Choroid plexus epithelial cell (primary cell): ENCODE measurements at regions not wholly inside any gene's neighbourhood (a gene's known extent, or its start where the extent isn't known, plus 50 kb on each side); places are given as distances from the start of the nearest gene placed in this dataset.
A peak's percentile ranks its signal among the peaks of the same experiment; 100 is the strongest.
"Not testable (repeated sequence)": the region's sequence is repeated elsewhere in the genome, so short reads cannot be mapped to it uniquely, and the experiment has no call there.

Source experiments
- DNase-seq: peaks from one replicate; pipeline ENCODE4 v3.0.0-alpha.2; 2010; ENCODE audit warnings: low read depth
- H3K4me3 ChIP-seq: 2 replicates; pipeline ENCODE4 v1.5.1; 2011; ENCODE audit warnings: low read depth, mild to moderate bottlenecking, control low read depth, low read length, moderate library complexity
- TF ChIP-seq, protein P1 (sequence below): conservative IDR thresholded peaks from 2 replicates; pipeline ENCODE4 v1.5.1; 2011; ENCODE audit warnings: low read depth, mild to moderate bottlenecking, control low read depth, inconsistent platforms, low read length, moderate library complexity

GRCh38 chr1:20411196-20411980, 74.6 kb downstream of the CAMK2N1 start:
- H3K4me3 ChIP-seq = no peak overlapping the region
- TF ChIP-seq, protein P1, sequence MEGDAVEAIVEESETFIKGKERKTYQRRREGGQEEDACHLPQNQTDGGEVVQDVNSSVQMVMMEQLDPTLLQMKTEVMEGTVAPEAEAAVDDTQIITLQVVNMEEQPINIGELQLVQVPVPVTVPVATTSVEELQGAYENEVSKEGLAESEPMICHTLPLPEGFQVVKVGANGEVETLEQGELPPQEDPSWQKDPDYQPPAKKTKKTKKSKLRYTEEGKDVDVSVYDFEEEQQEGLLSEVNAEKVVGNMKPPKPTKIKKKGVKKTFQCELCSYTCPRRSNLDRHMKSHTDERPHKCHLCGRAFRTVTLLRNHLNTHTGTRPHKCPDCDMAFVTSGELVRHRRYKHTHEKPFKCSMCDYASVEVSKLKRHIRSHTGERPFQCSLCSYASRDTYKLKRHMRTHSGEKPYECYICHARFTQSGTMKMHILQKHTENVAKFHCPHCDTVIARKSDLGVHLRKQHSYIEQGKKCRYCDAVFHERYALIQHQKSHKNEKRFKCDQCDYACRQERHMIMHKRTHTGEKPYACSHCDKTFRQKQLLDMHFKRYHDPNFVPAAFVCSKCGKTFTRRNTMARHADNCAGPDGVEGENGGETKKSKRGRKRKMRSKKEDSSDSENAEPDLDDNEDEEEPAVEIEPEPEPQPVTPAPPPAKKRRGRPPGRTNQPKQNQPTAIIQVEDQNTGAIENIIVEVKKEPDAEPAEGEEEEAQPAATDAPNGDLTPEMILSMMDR = no peak
- DNase-seq = peak; percentile 80

GRCh38 chr1:20410503-20410902, 75.5 kb downstream of the CAMK2N1 start:
- DNase-seq = peak; percentile 16
- no peak overlapping the region for H3K4me3 ChIP-seq
- TF ChIP-seq, protein P1 = no peak

GRCh38 chr1:20409971-20410370, 76.0 kb downstream of the CAMK2N1 start:
- DNase-seq = no peak
- H3K4me3 ChIP-seq = no peak overlapping the region
- TF ChIP-seq, protein P1 = no peak

GRCh38 chr1:20409012-20409411, 77.0 kb downstream of the CAMK2N1 start:
- TF ChIP-seq, protein P1 = no peak
- no peak for DNase-seq
- no peak overlapping the region for H3K4me3 ChIP-seq

- DNase-seq, H3K4me3 ChIP-seq: not testable (repeated sequence)
Observed at GRCh38 chr1:20408133-20408650, 77.8 kb downstream of the CAMK2N1 start.

DNA sequence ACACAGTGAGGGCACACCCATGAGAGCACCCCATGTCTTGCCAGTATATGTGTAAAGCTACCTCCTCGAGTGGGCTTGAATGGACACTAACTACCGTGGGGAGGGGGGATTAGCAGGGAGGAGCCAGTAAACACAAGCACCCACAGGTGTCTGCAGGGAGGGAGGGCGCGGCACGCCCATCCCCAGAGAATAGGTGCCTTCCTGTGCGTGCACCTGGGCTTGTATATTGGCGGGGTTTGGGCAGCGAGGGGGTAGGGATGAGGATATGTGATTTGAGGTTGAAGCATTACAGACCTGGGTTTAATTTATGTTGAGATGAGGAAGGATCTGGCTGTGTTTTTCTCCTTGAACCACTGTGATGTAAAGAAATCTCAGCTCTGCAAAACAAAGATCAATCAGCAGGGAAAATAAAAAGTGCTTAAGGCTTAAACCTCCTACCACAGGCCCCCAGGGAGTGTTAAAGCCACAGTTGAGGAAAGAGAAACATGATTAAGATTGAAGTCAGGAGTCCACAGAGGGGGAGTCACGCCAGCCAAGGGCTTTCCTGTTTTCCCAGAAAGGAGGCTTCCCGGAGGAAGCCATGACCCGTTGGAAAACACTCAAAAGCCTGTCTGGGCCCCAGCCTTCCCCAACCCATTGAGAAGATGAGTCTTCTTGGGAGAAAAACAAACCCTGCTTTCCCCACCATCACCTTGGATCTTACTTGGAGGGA, 80.0 kb downstream of the CAMK2N1 start:
- H3K4me3 ChIP-seq = no peak overlapping the region
- TF ChIP-seq, protein P1 = no peak
- DNase-seq = peak; percentile 13

- DNase-seq = no peak
- H3K4me3 ChIP-seq = no peak overlapping the region
- TF ChIP-seq, protein P1 = no peak
Observed at GRCh38 chr1:20405051-20405754, 80.8 kb downstream of the CAMK2N1 start.
